PC-3 (cell line): ENCODE measurements at regions not wholly inside any gene's neighbourhood (a gene's known extent, or its start where the extent isn't known, plus 50 kb on each side); places are given as distances from the start of the nearest gene placed in this dataset.

Source experiments
- CTCF ChIP-seq: fragments of 300-600 bp; sonication (generic); conservative IDR thresholded peaks from 2 replicates; pipeline ENCODE4 v1.5.1; 2017; ENCODE audit warnings: antibody characterized with exemption, low read depth, mild to moderate bottlenecking, low read length
- EZH2 ChIP-seq: fragments of 300-600 bp; sonication (generic); IDR thresholded peaks from one replicate; pipeline ENCODE4 v1.6.1; 2017; ENCODE audit warnings: antibody characterized with exemption, mild to moderate bottlenecking, low read length; ENCODE audit not compliant: unreplicated experiment

GRCh38 chr1:70571191-70571590, 160.1 kb downstream of the CTH start:
- TF ChIP-seq CTCF, result no peak
- no peak for TF ChIP-seq EZH2
